HCT116 (cell line): ENCODE measurements at regions not wholly inside any gene's neighbourhood (a gene's known extent, or its start where the extent isn't known, plus 50 kb on each side); places are given as distances from the start of the nearest gene placed in this dataset.

Source experiments
- CTCF ChIP-seq, 3 experiments: fragments of 200-600 bp in 1 of 3; sonication (generic) in 1 of 3; IDR thresholded peaks in 2 of 3; conservative IDR thresholded peaks in 1 of 3; 2 replicates each; pipeline ENCODE4 v1.5.1; 2012 to 2017; ENCODE audit warnings: low read depth in 2 of 3, low read length in 2 of 3, antibody characterized with exemption in 1 of 3, borderline replicate concordance in 1 of 3, control low read depth in 1 of 3, mild to moderate bottlenecking in 1 of 3, mixed read lengths in 1 of 3, mixed run types in 1 of 3, moderate library complexity in 1 of 3; ENCODE audit not compliant: insufficient read depth in 1 of 3
- EZH2 ChIP-seq: fragments of 200-600 bp; sonication (generic); IDR thresholded peaks from 2 replicates; pipeline ENCODE4 v1.6.1; 2017; ENCODE audit warnings: antibody characterized with exemption, mixed run types
- FOSL1 ChIP-seq: IDR thresholded peaks from 2 replicates; pipeline ENCODE4 v1.6.1; 2012; ENCODE audit warnings: low read depth
- REST ChIP-seq: IDR thresholded peaks from 2 replicates; pipeline ENCODE4 v1.6.1; 2012; ENCODE audit warnings: low read depth

- TF ChIP-seq REST: no peak
- TF ChIP-seq CTCF (IDR thresholded peaks at IDR 0.05 in 2 of 3, conservative IDR thresholded peaks at IDR 0.05 in 1 of 3; ENCODE audit: borderline replicate concordance in 1 of 3, insufficient read depth in 1 of 3, low read depth in 2 of 3, low read length in 2 of 3): peak; percentile 38 to 74 (median 49); a peak in 5 of 6 replicates
- TF ChIP-seq EZH2: no peak
- TF ChIP-seq FOSL1: no peak
These were observed 78.3 kb upstream of the HCN1 start for GRCh38 chr5:45774528-45774927.
